Endodermal cell (in vitro differentiated cells): ENCODE measurements at regions not wholly inside any gene's neighbourhood (a gene's known extent, or its start where the extent isn't known, plus 50 kb on each side); places are given as distances from the start of the nearest gene placed in this dataset.

Source experiments
- DNase-seq: peaks from one replicate; pipeline ENCODE4 v3.0.0-alpha.2; 2017
- H3K27ac ChIP-seq: 2 replicates; pipeline ENCODE4 v1.5.1; 2013; ENCODE audit warnings: mild to moderate bottlenecking, low read depth, low read length, moderate library complexity
- H3K27me3 ChIP-seq: 2 replicates; pipeline ENCODE4 v1.6.1; 2013; ENCODE audit warnings: mild to moderate bottlenecking, low read length, moderate library complexity; ENCODE audit not compliant: insufficient read depth, control insufficient read depth, poor library complexity, severe bottlenecking
- H3K36me3 ChIP-seq: 2 replicates; pipeline ENCODE4 v1.7.0; 2013; ENCODE audit warnings: mild to moderate bottlenecking, low read length, moderate library complexity; ENCODE audit not compliant: control insufficient read depth, insufficient read depth
- H3K4me1 ChIP-seq: one replicate; pipeline ENCODE4 v1.7.0; 2013; ENCODE audit warnings: low read length; ENCODE audit not compliant: control insufficient read depth, insufficient read depth
- H3K4me3 ChIP-seq: 2 replicates; pipeline ENCODE4 v1.5.1; 2013; ENCODE audit warnings: mild to moderate bottlenecking, low read length, moderate library complexity
- H3K9ac ChIP-seq: 2 replicates; pipeline ENCODE4 v1.6.1; 2013; ENCODE audit warnings: mild to moderate bottlenecking, low read length, moderate library complexity; ENCODE audit not compliant: poor library complexity, severe bottlenecking; ENCODE audit errors: extremely low read depth
- H3K9me3 ChIP-seq: 2 replicates; pipeline ENCODE4 v1.6.1; 2013; ENCODE audit warnings: mild to moderate bottlenecking, low read length, moderate library complexity; ENCODE audit not compliant: control insufficient read depth
- H3K27ac Mint-ChIP-seq: 2 replicates; pipeline ENCODE4 v1.8.0; 2020; ENCODE audit warnings: mixed read lengths
- H3K27me3 Mint-ChIP-seq: 2 replicates; pipeline ENCODE4 v1.8.0; 2021; ENCODE audit warnings: mild to moderate bottlenecking, mixed read lengths; ENCODE audit not compliant: insufficient read depth
- H3K36me3 Mint-ChIP-seq: 2 replicates; pipeline ENCODE4 v1.8.0; 2020; ENCODE audit warnings: low read depth, mixed read lengths
- H3K4me1 Mint-ChIP-seq: 2 replicates; pipeline ENCODE4 v1.8.0; 2020; ENCODE audit warnings: mixed read lengths
- H3K4me3 Mint-ChIP-seq: 2 replicates; pipeline ENCODE4 v1.8.0; 2020; ENCODE audit warnings: mild to moderate bottlenecking, moderate library complexity, mixed read lengths
- H3K9me3 Mint-ChIP-seq: 2 replicates; pipeline ENCODE4 v1.8.0; 2020; ENCODE audit warnings: mild to moderate bottlenecking, mixed read lengths
- CTCF ChIP-seq: fragments of 200-600 bp; sonication (generic); conservative IDR thresholded peaks from 2 replicates; pipeline ENCODE4 v1.5.0; 2021; ENCODE audit warnings: antibody characterized with exemption, mild to moderate bottlenecking
- whole genome bisulfite sequencing, 2 experiments: methylation state at CpG; one replicate each; pipeline versions ENCODE4 v1.1.5 to v1.1.7; 2013; ENCODE audit warnings: missing lambda C conversion rate in 2 of 2, mixed read lengths in 1 of 2; ENCODE audit not compliant: insufficient coverage in 1 of 2, insufficient read length in 1 of 2; 5-methylcytosine and 5-hydroxymethylcytosine counted together

DNA sequence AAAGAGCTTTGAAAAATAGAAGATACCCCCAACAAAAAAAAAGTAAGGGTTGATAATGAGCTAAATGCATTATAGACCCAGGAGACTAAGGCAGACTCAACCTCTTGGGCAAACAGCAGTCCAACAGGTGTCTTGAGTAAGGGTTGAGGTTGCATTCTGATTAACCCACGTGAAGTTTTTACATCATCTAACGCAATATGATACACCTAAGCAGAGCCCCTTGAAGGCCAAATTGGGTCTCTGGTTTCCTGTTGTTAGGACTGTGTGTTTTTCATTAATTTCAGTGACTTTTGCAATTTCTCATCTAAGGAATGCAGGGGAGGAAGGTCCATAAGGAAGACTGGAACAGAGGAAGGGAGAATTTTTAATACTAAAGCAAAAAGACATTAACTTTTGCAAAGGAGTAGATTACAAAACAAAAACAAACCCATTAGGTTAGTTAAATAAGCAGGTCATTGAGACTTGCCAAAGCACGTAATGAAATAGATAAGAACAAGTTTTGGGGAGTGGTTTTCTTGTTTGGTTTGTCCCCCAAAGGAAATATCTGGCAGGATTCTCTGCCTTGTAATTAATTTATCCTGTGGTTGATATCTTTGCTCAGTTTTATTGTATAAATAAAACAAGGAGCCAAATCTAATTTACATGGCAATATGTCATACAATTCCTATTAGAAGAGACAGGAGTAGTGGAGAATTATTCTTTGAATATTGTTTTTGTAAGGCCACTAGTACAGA, 244.3 kb downstream of the ETAA1 start:
- Mint-ChIP-seq H3K27ac (no peak overlapping the region), H3K9me3 (no peaks in the 10 kb centered on the region), H3K27me3 (peaks cover 30% of the 10 kb centered on the region), H3K4me1 (peaks cover 2% of the 10 kb centered on the region), H3K4me3 (no peak overlapping the region), H3K36me3 (no peaks in the 10 kb centered on the region)
- H3K9me3 ChIP-seq = peaks cover 7% of the 10 kb centered on the region
- WGBS, 2 experiments = 92% methylated on average over 3 of the region's 3 CpGs; no CpG with 5 or more reads in 1 of the 2 experiments
- H3K27ac ChIP-seq = no peak overlapping the region
- H3K4me1 ChIP-seq = peaks cover 6% of the 10 kb centered on the region
- no peak for DNase-seq
- no peak overlapping the region for H3K4me3 ChIP-seq
- H3K9ac ChIP-seq = no peak overlapping the region
- no peaks in the 10 kb centered on the region for H3K36me3 ChIP-seq
- TF ChIP-seq CTCF = no peak
- peaks cover 33% of the 10 kb centered on the region for H3K27me3 ChIP-seq

GRCh38 chr2:67642046-67642382, 244.9 kb downstream of the ETAA1 start:
- Mint-ChIP-seq H3K36me3 (no peaks in the 10 kb centered on the region), H3K9me3 (no peaks in the 10 kb centered on the region), H3K27me3 (peaks cover 33% of the 10 kb centered on the region), H3K4me1 (peaks cover 2% of the 10 kb centered on the region), H3K27ac (no peak overlapping the region), H3K4me3 (no peak overlapping the region)
- no peak overlapping the region for H3K4me3 ChIP-seq
- H3K4me1 ChIP-seq = peaks cover 6% of the 10 kb centered on the region
- WGBS, 2 experiments = 50 to 69% methylated on average over 1 to 4 of the region's 4 CpGs
- TF ChIP-seq CTCF = no peak
- no peak overlapping the region for H3K27ac ChIP-seq
- DNase-seq = no peak
- no peak overlapping the region for H3K9ac ChIP-seq
- H3K27me3 ChIP-seq = peaks cover 33% of the 10 kb centered on the region
- peaks cover 12% of the 10 kb centered on the region for H3K9me3 ChIP-seq
- no peaks in the 10 kb centered on the region for H3K36me3 ChIP-seq

- no peak for TF ChIP-seq CTCF
- Mint-ChIP-seq H3K27ac (no peak overlapping the region), H3K27me3 (peaks cover 28% of the 10 kb centered on the region), H3K9me3 (no peaks in the 10 kb centered on the region), H3K4me3 (no peak overlapping the region), H3K4me1 (peaks cover 2% of the 10 kb centered on the region), H3K36me3 (no peaks in the 10 kb centered on the region)
- Histone ChIP-seq H3K27me3 (peaks cover 33% of the 10 kb centered on the region), H3K4me3 (no peak overlapping the region), H3K9me3 (peaks cover 17% of the 10 kb centered on the region), H3K9ac (no peak overlapping the region), H3K27ac (no peak overlapping the region), H3K36me3 (no peaks in the 10 kb centered on the region), H3K4me1 (peaks cover 6% of the 10 kb centered on the region)
- DNase-seq = no peak
- 86 to 89% methylated on average over 2 of the region's 2 CpGs for whole genome bisulfite sequencing, 2 experiments
These were observed 245.8 kb downstream of the ETAA1 start for GRCh38 chr2:67642961-67643360.
